ENCODE measurements at regions not wholly inside any gene's neighbourhood (a gene's known extent, or its start where the extent isn't known, plus 50 kb on each side); places are given as distances from the start of the nearest gene placed in this dataset.

DNA sequence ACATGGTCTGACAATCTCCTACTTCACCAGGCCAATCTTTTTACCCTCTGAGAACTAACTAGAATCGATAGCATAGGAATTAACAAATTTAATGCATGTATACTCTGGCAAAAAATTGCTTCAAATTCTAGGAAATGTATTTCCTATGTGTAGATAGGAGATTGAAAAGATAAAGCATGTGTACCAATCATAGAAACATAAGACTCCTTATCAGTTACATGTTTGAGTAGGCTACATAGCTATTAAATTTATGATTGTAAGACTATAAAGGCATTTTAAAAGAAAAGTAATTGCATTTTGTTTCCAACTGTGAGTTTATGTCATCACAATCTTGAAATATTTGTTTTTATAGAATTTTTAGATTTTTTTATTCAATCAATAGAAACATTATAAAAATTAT is 196.6 kb upstream of the HEY2 start:
- no peak overlapping the region for H3K4me2 ChIP-seq (ENCODE audit: insufficient read depth, low read length)
- no peaks in the 10 kb centered on the region for H4K20me1 ChIP-seq (replicated peaks; ENCODE audit: control insufficient read depth, extremely low read depth, insufficient read depth, low read length)
- FAIRE-seq (no peak), DNase-seq (ENCODE audit: low read depth, low spot score) (no peak)
- peaks cover 5% of the 10 kb centered on the region for H3K4me1 ChIP-seq (ENCODE audit: control insufficient read depth, extremely low read depth, insufficient read depth, low read length)
- CTCF ChIA-PET: no interaction called here
- TF ChIP-seq EZH2 (IDR thresholded peaks at IDR 0.05; ENCODE audit: borderline replicate concordance, low read depth, low read length, severe bottlenecking) (no peak), JUN (IDR thresholded peaks at IDR 0.05; ENCODE audit: borderline replicate concordance, insufficient read depth, insufficient read length, low read depth) (no peak), MYC (IDR thresholded peaks at IDR 0.05; ENCODE audit: low read depth, low read length) (no peak), GATA2 (IDR thresholded peaks at IDR 0.05; ENCODE audit: insufficient read depth, insufficient read length, low read depth, low read length) (no peak), POLR2AphosphoS5 (IDR thresholded peaks at IDR 0.05; ENCODE audit: insufficient read depth, low read depth, low read length) (no peak)
- TF ChIP-seq, protein P1, sequence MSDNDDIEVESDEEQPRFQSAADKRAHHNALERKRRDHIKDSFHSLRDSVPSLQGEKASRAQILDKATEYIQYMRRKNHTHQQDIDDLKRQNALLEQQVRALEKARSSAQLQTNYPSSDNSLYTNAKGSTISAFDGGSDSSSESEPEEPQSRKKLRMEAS (IDR thresholded peaks at IDR 0.05; ENCODE audit: insufficient read depth, insufficient read length): no peak
- TF ChIP-seq, protein P2, sequence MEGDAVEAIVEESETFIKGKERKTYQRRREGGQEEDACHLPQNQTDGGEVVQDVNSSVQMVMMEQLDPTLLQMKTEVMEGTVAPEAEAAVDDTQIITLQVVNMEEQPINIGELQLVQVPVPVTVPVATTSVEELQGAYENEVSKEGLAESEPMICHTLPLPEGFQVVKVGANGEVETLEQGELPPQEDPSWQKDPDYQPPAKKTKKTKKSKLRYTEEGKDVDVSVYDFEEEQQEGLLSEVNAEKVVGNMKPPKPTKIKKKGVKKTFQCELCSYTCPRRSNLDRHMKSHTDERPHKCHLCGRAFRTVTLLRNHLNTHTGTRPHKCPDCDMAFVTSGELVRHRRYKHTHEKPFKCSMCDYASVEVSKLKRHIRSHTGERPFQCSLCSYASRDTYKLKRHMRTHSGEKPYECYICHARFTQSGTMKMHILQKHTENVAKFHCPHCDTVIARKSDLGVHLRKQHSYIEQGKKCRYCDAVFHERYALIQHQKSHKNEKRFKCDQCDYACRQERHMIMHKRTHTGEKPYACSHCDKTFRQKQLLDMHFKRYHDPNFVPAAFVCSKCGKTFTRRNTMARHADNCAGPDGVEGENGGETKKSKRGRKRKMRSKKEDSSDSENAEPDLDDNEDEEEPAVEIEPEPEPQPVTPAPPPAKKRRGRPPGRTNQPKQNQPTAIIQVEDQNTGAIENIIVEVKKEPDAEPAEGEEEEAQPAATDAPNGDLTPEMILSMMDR (IDR thresholded peaks at IDR 0.05; ENCODE audit: extremely low read depth in 1 of 2, insufficient read depth in 1 of 2, low read depth in 1 of 2, low read length in 2 of 2): no peak
- no peak overlapping the region for H2AFZ ChIP-seq (ENCODE audit: low read depth, low read length)
- H3K9me1 ChIP-seq (replicated peaks; ENCODE audit: control insufficient read depth, extremely low read depth, insufficient read depth, low read length): no peaks in the 10 kb centered on the region
- no TSS peak for BruUV-seq (replicated peaks)
- H3K4me3 ChIP-seq (replicated peaks in 1 of 3; ENCODE audit: insufficient read depth in 1 of 3, low read depth in 1 of 3, low read length in 3 of 3): no peak overlapping the region
- H3K9ac ChIP-seq (replicated peaks; ENCODE audit: extremely low read depth, insufficient read depth, low read length): no peak overlapping the region
- dilution Hi-C loops (cut with MboI; ENCODE audit: extremely low pct_ligation_motif_present, low sequenced_read_pairs) (no loop called here), intact Hi-C loops (cut with micrococcal nuclease) (no loop called here)
- no peaks in the 10 kb centered on the region for H3K79me2 ChIP-seq (ENCODE audit: control insufficient read depth, insufficient read depth, low read length)
- H3K27me3 ChIP-seq (ENCODE audit: control insufficient read depth in 2 of 2, insufficient read depth in 2 of 2, low read length in 2 of 2): peaks cover 2 to 18% of the 10 kb centered on the region in 2 experiments
- no peaks in the 10 kb centered on the region for H3K9me3 ChIP-seq (replicated peaks; ENCODE audit: control insufficient read depth, insufficient read depth, low read length)
- H3K27ac ChIP-seq (ENCODE audit: insufficient read depth, low read depth, low read length): no peak overlapping the region
- no peaks in the 10 kb centered on the region for H3K36me3 ChIP-seq (ENCODE audit: control insufficient read depth in 2 of 2, extremely low read depth in 1 of 2, insufficient read depth in 2 of 2, low read length in 2 of 2)
- POLR2A ChIA-PET: no interaction called here

All from endothelial cell of umbilical vein (primary cell).